GM18508 (cell line): ENCODE measurements at regions not wholly inside any gene's neighbourhood (a gene's known extent, or its start where the extent isn't known, plus 50 kb on each side); places are given as distances from the start of the nearest gene placed in this dataset.

ENCODE experiments used
- ATAC-seq: cut with Tn5 transposase; IDR thresholded peaks from one replicate; pipeline ENCODE4 v1.9.1; 2021; ENCODE audit warnings: moderate number of reproducible peaks; ENCODE audit not compliant: insufficient read depth, unreplicated experiment

- ATAC-seq = no peak
Observed at GRCh38 chr10:120402147-120402766, 54.8 kb upstream of the PLPP4 start.

GRCh38 chr10:120403109-120403508, 53.9 kb upstream of the PLPP4 start:
- ATAC-seq = no peak

- ATAC-seq = no peak
Observed at GRCh38 chr10:120406376-120406775, 50.7 kb upstream of the PLPP4 start.
